GM18505 (cell line): ENCODE measurements at regions not wholly inside any gene's neighbourhood (a gene's known extent, or its start where the extent isn't known, plus 50 kb on each side); places are given as distances from the start of the nearest gene placed in this dataset.
"Not testable (repeated sequence)": the region's sequence is repeated elsewhere in the genome, so short reads cannot be mapped to it uniquely, and the experiment has no call there.

Source experiments
- ATAC-seq: cut with Tn5 transposase; IDR thresholded peaks from one replicate; pipeline ENCODE4 v1.9.1; 2021; ENCODE audit not compliant: unreplicated experiment
- POLR2A ChIP-seq: IDR thresholded peaks from 4 replicates; pipeline ENCODE4 v1.6.1; 2011; ENCODE audit warnings: borderline replicate concordance; ENCODE audit not compliant: insufficient read depth, insufficient read length; ENCODE audit errors: extremely low read depth

DNA sequence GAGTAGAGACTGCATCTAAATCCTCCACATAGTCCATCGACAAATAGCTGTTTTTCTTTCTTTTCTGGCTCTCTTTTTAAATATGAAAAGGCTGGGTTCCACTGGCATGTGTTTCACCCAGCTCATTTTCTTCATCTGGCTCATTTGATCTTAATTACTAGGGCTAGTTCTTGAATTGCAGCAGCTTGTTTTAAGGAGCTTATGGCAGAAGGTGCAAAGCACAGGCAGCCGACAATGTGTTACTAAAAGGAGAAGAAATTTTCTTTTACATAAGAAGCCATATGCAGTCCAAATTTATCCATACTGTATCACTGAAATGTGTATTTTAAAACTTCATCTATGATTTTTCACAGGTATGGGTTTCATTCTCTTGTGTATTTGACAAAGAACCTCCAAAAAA lies 205.6 kb upstream of the PTER start:
- no peak for TF ChIP-seq POLR2A
- no peak for ATAC-seq

DNA sequence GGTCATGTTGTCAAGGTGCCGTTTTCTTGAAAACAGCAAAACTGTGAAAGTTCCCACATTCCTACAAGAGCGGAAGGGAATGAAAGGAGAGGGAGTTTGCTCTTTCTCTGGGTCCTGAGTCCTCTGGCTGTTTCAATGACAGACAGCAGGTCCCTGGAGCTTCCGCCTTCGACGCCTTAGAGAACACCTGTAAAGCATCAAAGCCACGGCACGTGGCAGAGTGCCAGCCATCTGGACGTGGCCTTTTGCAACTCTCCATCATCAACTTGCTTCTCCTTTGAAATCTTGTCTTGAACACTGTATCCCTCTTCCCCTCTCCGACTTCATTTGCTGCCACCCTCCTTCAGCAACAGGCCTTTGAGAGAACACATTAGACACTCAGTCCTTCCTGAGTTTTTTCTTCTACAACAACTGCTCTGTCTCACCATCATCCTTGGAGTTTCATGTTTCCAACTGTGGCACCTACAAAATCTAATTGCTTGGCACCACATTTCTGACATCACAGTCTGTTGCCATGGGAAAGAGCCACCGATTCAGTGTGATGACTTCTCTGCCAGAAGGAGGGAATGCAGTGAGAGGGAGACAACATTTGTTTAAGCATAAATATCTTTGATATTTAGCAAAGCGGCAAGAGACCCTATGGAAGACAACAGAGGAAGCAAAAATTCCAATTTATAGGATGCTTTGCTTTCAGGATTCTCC lies 204.9 kb upstream of the PTER start:
- TF ChIP-seq POLR2A = no peak
- no peak for ATAC-seq

DNA sequence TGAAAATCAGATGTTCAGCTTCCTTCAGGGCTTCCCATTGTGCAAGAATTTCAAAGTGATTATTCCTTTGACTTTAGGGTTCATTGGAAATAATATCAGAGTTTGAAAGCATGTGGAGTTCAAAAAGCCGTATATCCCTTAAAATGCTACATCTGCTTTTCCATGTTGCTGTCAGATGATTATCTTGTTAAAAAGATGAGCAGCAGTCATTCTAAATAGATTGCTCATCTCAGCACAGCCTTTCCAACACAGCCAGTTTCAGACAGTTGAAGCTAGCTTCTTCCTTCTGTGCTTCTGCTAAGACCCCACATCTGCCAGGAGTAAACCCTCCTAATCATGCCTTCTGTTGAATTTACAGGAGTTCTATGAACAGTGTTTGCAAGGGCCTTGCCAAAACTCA lies 204.4 kb upstream of the PTER start:
- TF ChIP-seq POLR2A = no peak
- ATAC-seq = no peak

DNA sequence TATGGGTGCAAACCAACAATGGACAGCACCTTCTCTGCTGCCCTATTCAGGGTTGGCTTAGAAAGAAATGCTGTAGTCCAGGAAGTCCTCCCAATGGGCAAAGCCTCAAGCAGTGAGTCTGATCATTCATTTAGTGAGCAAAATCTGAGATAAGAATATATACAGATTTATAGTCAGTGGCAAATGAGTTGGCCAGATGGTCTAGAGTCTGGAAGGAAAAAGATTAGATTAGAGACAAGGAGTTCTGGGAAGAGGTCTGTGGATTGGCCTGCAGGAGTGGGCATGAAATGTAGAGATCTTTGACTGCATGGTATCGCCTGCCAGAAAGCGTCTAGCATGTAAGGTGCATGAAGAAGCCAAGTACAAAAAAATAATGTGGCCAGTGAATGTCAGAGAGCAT lies 201.9 kb upstream of the PTER start:
- ATAC-seq = no peak
- no peak for TF ChIP-seq POLR2A

DNA sequence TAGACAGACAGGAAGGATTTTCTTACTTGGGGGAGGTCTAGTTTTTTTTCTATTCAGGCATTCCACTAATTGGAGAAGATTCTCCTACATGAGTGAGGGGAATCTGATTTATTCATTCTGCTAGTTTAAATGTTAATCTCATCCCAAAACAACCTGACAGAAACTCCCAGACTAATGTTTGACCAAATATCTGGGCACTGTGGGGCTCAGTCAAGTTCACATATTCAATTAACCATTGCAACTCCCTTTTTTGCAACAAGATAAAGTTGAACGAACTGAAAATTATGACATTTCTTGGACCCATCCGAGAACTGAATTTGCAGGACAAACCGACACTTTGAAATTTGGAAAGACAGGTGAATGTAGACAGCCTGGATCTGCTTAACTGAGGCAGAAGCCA lies 194.4 kb upstream of the PTER start:
- TF ChIP-seq POLR2A = no peak
- no peak for ATAC-seq

DNA sequence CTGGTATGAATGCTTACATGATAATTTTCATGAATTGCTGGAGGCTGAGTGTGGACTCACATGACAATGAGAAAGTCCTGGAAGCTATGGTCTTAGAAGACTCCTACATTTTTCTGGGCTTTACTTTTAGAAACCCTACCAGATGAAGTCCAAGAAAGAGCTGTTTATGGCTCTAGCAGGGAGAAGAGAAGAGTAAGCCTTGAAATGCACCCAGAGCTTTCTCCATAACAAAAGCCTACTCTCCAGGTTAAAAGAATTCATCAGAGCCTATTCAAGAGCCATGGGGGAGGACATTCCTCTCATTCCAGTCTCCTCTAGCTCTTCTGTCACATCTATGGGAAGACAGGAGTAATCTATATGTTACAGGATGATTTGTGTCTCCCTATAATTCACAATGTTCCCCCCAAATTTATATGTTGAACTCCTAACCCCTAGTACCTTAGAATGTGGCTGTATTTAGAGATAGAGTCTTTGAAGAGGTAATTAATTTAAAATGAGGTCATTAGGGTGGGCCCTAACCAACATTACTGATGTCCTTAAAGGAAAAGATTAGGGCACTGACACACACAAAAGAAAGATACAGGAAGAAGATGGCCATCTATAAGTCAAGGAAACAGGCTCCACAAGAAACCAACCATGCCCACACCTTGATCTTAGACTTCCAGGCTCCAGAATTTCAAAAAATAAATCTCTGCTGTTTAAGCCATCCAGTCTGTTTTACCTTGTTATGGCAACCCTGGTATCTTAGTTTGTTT lies 193.8 kb upstream of the PTER start:
- ATAC-seq = no peak
- TF ChIP-seq POLR2A = no peak

DNA sequence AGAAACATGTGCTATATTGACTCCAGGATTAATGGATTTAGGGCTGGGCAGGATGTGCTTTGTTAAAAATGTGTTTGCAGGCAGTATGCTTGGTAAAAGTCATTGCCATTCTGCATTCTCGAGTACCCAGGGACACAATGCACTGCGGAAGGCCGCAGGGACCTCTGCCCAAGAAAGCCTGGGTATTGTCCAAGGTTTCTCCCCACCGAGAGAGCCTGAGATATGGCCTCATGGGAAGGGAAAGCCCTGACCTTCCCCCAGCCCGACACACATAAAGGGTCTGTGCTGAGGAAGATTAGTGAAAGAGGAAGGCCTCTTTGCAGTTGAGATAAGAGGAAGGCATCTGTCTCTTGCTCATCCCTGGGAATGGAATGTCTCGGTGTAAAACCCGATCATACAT lies 186.7 kb upstream of the PTER start:
- ATAC-seq = not testable (repeated sequence)

DNA sequence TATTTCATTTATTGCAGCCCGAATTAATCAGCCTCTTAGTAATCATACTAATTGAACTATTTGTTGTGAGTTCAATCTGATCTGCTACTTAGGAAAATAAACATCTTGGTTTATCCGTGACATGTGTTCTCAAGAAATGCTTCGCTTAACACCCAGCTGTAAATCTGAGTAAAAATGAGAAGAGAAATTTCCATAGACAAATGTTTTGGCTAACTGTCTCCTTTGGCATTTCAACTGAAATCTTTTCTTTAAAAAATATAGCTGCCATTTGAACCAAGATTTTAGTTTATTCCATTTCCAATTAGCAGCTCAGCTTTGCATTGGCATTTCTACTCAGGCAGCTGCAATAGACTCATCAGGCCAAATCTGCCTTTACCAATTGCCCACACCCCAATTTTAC lies 180.5 kb upstream of the PTER start:
- no peak for TF ChIP-seq POLR2A
- ATAC-seq = no peak

DNA sequence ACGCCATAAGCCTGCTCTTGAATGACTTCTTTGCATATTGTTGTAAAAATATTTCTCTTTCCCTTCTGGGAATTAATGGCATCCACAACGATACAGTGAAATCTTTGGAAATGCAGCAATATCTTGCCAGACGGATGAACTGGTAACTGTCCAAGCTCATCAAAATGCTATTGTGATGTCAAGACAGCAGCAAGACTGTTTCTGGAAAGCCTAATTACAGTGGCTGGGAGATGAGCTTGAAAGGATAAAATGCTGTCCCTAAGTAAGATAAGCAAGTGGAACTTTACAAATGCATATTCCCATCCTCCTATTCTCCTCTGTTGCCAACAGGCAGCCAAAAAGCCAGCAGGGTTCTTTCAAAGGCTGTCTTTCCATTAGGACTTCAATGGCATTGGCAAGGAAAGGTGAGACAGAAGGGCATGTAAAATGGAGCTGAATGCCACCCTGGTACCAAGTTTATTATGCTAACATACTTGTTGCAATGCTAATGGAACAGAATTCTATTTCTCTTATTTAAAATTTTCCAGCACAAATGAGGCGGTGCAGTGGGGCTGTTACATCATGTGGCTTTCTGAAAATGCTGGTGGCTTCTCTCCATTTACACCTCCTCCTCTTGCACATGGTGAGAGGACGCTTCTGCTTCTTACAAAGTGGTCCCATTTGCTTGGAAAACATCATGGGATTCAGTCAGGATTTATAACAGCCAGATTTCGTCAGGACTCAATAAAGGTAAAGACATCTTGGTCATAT lies 178.3 kb upstream of the PTER start:
- TF ChIP-seq POLR2A = no peak
- no peak for ATAC-seq

DNA sequence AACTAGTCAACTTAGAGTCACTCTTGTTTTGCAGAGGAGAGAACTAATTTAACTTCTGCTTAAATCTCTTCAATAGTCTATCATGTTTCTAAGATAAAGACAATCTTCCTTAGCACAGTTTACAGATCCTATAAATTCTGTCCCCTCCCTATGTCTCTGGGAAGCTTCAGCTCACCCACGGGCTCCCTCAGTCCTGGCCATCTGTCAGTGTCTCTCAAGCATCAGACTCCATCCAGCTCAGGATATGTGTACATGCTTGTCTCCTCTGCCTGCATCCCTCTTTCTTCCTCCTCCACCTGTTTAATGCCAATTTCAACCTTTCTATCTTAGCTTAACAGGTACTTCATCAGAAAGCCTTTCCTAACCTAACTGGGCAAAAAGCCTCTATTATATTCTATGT lies 177.1 kb upstream of the PTER start:
- TF ChIP-seq POLR2A = no peak
- no peak for ATAC-seq

DNA sequence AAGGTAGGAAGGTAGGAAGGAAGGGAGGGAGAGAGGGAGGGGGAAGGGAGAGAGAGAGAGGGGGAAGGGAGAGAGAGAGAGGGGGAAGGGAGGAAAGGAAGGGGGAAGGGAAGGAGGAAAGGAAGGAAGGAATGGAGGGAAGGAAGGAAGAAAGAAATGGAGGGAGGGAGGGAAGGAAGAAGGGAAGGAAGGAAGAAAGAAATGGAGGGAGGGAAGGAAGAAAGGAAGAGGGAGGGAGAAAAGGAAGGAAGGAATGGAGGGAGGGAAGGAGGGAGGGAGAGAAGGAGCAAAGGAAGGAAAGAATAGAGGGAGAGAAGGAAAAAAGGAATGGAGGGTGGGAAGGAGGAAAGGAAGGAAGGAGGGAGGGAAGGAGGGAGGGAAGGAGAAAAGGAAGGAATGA lies 176.4 kb upstream of the PTER start:
- no peak for ATAC-seq
- no peak for TF ChIP-seq POLR2A

DNA sequence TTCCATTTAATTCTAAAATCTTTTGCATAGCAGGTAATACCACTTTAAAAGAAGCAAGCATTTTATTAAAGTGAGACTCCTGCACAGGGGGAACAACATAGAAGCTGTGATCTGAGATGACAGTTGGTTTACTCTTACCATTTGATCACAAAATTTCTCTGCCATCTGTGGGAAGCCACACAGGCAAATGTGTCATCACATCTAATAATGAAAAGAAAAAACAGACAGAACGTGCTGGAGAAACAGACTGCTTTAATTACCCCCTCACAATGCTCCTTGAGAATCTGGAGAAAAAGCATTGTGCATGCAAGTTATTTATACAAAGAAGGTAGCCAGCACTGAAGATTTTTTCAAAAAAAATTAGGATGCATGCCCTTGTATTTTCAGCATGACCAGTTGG lies 165.2 kb upstream of the PTER start:
- no peak for TF ChIP-seq POLR2A
- no peak for ATAC-seq

DNA sequence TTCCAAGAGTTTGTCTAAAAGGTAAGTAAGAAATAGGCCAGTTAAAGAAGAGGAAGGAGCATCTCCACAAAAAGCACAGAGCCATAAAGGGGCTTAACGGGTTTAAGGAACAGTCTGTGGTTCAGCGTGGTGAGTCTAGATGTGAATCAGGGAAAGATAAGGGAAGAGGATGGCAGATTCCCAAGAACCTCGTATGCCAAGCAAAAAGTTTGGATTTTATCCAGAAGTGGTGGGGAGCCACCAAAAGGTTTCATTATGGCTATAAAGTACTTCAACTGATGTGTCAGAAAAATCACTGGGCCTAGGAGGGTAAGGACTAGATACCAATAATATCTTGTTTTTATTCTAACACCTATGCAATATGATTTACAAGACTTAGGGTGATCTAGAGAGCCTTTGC lies 161.9 kb upstream of the PTER start:
- no peak for ATAC-seq
- no peak for TF ChIP-seq POLR2A

DNA sequence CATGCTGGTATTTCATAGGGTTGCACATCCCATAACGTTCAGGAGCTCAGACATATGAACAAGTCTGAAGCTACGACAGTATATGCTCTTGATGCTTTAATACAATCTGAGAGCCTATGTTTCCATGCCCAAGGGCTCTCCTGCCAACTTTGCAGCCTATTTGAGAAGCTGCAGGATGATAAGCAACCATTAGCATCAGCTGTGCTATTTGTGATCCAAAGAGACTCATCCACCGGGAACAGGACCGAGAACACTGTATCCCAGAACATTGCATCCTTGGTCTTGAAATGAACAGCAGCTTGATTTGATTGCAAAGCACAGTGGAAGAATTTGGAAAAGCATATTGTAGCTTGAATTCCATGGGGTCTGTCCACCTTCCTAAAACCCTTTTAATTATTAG lies 156.2 kb upstream of the PTER start:
- ATAC-seq = no peak
- TF ChIP-seq POLR2A = no peak
